ENCODE measurements at regions not wholly inside any gene's neighbourhood (a gene's known extent, or its start where the extent isn't known, plus 50 kb on each side); places are given as distances from the start of the nearest gene placed in this dataset.

DNA sequence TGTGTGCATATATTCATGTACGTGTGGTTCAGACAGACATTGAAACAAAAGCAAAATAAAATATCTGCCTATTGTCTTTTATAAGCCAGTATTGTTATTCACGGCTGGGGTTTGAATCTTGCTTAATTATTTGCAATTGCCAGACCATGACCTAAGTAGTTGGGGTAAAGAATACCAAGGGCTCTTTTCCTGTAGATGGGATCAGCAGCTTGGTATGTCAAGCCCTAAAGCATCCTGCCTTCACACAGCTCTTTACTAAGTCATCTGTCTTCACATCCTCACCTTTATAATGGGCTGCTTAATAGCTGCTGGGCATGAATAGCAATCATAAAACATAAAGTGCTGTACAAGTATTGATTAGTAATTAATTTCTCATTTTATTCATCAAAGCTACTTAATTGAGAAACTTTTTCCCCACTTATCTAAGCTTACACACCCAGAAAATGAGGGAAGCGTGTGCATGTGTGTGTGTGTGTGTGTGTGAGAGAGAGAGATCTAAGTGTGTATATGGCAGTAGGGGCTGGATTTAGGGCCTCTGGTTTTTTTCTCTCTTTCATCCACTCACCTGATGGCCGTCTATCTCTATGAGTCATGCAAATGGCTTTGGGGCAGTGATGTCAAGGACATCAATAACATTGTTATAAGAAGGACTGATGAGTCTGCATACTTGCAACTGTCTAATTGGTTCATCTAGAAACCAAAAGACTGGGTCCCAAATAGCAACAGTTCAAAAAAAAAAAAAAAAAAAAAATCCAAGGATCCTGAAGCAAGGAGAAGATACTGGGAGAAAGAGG, 244.1 kb upstream of the TNP1 start:
- no peak for DNase-seq (ENCODE audit: low read depth in 2 of 2, low spot score in 1 of 2)

- DNase-seq (ENCODE audit: low read depth in 2 of 2, low spot score in 1 of 2), result no peak
Measured at GRCh38 chr2:217102956-217103355, 243.1 kb upstream of the TNP1 start.

GRCh38 chr2:217101972-217102371, 242.1 kb upstream of the TNP1 start:
- DNase-seq (ENCODE audit: low read depth in 2 of 2, low spot score in 1 of 2), result no peak

DNA sequence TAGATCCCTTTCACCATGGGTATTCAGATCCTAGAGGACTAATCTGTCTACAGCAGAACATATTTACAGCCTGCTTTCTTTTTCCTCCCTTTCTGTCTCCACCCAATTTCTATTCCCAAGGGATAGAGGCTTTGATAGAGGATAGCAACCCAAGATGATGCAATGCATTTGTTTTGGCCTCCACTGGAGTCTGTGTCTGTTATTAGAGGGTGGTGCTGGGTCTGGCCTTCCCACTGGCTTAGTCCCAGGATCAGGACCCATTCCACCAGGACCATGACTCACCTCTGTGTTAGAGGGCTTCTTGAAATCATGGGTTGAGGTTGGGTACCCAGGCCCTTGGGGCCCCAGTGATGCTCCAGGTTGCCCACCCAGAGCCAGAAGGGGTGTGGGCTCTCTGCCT, 239.7 kb upstream of the TNP1 start:
- no peak for DNase-seq (ENCODE audit: low read depth in 2 of 2, low spot score in 1 of 2)

GRCh38 chr2:217098435-217098834, 238.6 kb upstream of the TNP1 start:
- no peak for DNase-seq (ENCODE audit: low read depth in 2 of 2, low spot score in 1 of 2)

- no peak for DNase-seq (ENCODE audit: low read depth in 2 of 2, low spot score in 1 of 2)
Measured at GRCh38 chr2:217097346-217097745, 237.5 kb upstream of the TNP1 start.

GRCh38 chr2:217096474-217097225, 236.8 kb upstream of the TNP1 start:
- no peak for DNase-seq (ENCODE audit: low read depth in 2 of 2, low spot score in 1 of 2)

GRCh38 chr2:217095511-217096205, 235.8 kb upstream of the TNP1 start:
- no peak for DNase-seq (ENCODE audit: low read depth in 2 of 2, low spot score in 1 of 2)

GRCh38 chr2:217092710-217093379, 233.0 kb upstream of the TNP1 start:
- no peak for DNase-seq (ENCODE audit: low read depth in 2 of 2, low spot score in 1 of 2)

GRCh38 chr2:217091531-217091930, 231.7 kb upstream of the TNP1 start:
- no peak for DNase-seq (ENCODE audit: low read depth in 2 of 2, low spot score in 1 of 2)

DNA sequence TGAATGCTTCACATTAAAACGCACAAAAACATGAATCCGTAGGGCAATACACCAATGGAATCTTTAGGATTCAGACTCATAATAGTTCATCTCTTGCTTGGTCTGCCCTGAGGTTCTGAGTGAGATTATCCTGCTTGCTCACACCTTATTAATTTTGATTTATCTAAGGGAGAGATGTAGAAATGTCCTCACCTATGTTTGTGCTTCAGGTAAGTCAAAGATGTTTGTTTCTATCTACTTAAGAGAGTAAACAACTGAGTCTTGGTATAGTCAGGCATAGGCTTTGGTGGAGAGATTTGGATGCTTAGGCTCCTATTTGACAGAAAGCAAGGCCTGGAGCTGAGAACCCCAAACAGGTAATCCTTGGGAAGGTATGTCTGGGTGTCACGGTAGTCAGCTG, 231.0 kb upstream of the TNP1 start:
- no peak for DNase-seq (ENCODE audit: low read depth in 2 of 2, low spot score in 1 of 2)

DNA sequence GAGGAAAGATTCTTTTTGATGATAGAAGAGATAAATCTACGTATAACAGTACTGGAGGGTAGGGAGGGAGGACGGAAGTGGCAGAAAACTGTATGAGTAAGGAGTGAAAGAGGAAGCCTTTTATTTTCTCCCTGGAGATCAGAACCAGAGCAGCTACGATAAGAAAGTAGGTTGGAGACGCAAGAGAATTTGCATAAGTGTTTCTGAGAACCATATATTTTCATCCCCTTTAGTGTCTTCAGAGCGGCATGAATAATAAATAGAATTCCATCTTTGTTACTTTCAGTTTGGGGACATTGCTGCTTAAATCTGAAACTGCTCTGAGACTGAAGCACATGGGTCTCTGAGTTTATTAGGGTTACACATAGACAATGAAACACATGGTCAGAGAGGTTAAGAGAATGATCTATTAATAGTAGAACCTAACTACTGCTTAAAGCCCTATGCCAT, 230.2 kb upstream of the TNP1 start:
- DNase-seq (ENCODE audit: low read depth in 2 of 2, low spot score in 1 of 2), result no peak

DNA sequence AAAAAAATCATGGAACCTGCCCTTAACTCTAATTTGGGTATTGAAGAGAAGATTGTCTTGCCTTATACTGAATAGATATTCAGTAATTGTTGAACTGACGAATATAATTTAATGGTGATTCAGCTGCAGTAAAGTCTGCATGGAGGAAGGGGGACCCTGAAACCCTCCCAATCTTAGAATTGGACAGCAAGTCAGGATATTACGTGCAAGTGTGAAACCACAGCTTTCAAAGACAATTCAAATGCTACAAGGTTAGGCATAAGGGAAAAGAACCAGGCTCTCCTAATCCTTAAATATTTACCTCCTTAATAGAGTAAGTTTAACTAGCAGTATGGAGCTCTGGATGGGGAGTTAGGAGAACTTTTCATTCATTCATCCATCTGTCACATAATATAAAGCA, 226.9 kb upstream of the TNP1 start:
- no peak for DNase-seq (ENCODE audit: low read depth in 2 of 2, low spot score in 1 of 2)

DNA sequence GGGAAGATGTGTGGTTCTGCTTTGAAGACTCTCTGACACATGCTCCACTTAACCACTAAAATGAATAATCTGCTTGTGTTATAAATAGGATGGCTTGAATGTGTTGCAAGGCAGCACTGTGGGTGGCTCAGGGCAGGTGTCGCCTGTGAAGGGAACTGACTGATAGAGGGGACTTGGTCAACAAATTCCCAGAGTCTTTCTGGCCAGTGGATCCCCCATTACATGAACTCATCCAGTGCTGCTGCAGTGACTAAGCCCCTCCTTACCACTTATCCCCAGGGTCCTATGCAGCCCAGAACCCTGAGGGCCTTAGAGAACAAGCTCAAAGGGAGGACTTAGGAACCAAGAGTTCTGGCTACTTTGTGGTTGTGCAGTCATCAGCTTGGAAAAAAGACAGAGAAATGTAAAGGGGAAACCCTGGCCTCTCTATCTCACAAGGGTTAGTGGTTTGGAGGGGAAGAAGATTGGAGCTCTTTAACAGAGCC, 226.2 kb upstream of the TNP1 start:
- DNase-seq (ENCODE audit: low read depth in 2 of 2, low spot score in 1 of 2), result no peak

GRCh38 chr2:217085543-217085942, 225.7 kb upstream of the TNP1 start:
- no peak for DNase-seq (ENCODE audit: low read depth in 2 of 2, low spot score in 1 of 2)

DNA sequence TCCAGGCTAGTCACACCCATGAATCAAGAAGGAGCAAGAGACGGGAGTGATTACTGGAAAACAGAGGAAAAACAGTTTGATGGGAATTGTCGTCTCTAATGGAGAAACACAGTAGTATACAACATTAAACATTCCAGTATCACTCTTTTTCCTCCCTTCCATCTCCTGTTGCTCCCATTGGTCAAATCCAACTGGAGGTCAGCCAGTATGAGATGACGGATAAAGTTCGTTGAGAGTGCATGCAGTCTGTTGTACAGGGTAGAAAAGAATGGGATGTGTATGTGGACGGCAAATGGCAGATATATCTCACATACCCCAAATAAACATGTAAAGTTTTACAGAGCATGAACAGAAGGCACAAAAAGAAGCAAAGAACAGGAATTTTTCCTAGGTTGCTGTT, 221.9 kb upstream of the TNP1 start:
- no peak for DNase-seq (ENCODE audit: low read depth in 2 of 2, low spot score in 1 of 2)

GRCh38 chr2:217079165-217079564, 219.3 kb upstream of the TNP1 start:
- no peak for DNase-seq (ENCODE audit: low read depth in 2 of 2, low spot score in 1 of 2)

DNA sequence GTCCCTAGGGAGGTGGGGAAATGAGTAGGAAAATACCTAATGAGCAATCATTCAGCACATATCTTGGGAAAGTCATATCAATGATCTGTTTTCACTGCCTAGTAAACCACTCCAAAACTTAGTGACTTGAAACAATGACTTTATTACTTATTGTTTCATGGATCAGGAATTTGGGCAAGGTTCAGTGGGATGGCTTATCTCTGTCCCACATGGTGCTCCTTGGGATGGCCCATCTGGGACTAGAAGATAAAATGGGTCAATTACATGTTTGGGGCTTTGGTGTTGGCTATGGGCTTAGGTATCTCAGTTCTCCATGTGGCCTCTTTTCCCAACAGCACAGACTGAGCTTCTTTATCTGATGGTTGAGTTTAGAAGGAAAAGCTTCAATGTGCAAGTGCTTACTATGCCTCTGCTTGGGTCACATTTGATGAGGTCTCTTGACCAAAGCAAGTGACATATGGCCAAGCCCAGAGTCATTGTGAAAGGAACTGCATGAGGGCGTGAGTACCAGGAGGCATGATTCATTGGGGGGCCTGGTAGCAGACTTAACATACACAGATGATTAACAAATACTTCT, 218.1 kb upstream of the TNP1 start:
- DNase-seq (ENCODE audit: low read depth in 2 of 2, low spot score in 1 of 2), result no peak

DNA sequence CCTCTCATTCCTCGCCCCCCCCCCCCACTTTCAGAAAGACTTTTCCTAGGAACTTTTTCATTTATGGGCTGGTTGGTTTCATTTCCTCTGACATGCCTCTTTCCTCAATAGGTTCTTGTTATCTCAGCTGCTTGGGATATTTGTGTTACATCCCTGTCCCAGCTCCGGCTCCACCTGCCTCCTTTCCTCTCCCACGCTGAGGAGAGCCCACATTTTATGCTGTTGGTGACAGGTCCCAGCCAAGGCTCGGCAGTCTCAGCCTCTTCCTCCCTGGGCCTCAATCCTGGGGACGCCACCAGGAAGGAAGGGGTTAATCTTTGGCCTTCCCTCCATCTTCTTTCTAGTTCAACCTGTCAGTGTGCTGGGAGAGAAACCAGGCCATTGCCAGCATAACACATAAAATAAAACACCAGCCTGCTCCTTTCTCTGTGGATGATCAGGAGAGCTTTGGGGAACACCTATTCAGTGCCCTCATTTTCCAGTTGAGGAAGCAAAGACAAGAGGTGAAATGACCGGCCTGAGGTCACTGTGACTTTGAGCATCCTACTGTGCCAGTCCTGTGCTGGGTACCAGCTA, 216.9 kb upstream of the TNP1 start:
- no peak for DNase-seq (ENCODE audit: low read depth in 2 of 2, low spot score in 1 of 2)

- no peak for DNase-seq (ENCODE audit: low read depth in 2 of 2, low spot score in 1 of 2)
Measured at GRCh38 chr2:217076058-217076435, 216.2 kb upstream of the TNP1 start.

Data from stimulated activated CD8-positive, alpha-beta memory T cell treated with anti-CD3 and anti-CD28 coated beads, Interleukin-4, amount 100 ng/mL, for 1 hour (primary cell).